GM20000 (cell line): ENCODE measurements at regions not wholly inside any gene's neighbourhood (a gene's known extent, or its start where the extent isn't known, plus 50 kb on each side); places are given as distances from the start of the nearest gene placed in this dataset.

ENCODE experiments used
- DNase-seq: peaks from one replicate; pipeline ENCODE4 v3.0.0; 2012; ENCODE audit warnings: low spot score
- TF ChIP-seq, protein P1 (sequence below): IDR thresholded peaks from 2 replicates; pipeline ENCODE4 v1.5.1; 2012; ENCODE audit warnings: mild to moderate bottlenecking, control low read depth; ENCODE audit errors: extremely low read depth, missing control alignments

DNA sequence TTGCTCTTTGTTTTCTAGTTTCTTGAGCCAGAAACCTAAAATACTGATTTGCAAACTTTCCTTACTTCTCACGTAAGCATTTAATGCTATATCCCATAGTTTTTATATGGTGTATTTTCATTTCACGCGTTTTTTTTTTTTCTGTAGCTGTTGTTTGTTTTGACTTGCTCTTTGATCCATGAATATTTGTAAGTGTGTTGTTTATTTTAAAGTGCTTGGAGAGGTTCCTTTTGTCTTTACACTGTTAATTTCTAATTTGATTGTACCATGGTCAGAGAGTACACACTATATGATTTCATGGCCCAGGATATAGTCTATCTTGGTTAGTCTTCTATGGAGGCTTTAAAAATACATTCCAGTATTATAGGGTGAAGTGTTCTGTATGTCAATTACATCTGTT, 84.8 kb upstream of the RNF217 start:
- TF ChIP-seq, protein P1, sequence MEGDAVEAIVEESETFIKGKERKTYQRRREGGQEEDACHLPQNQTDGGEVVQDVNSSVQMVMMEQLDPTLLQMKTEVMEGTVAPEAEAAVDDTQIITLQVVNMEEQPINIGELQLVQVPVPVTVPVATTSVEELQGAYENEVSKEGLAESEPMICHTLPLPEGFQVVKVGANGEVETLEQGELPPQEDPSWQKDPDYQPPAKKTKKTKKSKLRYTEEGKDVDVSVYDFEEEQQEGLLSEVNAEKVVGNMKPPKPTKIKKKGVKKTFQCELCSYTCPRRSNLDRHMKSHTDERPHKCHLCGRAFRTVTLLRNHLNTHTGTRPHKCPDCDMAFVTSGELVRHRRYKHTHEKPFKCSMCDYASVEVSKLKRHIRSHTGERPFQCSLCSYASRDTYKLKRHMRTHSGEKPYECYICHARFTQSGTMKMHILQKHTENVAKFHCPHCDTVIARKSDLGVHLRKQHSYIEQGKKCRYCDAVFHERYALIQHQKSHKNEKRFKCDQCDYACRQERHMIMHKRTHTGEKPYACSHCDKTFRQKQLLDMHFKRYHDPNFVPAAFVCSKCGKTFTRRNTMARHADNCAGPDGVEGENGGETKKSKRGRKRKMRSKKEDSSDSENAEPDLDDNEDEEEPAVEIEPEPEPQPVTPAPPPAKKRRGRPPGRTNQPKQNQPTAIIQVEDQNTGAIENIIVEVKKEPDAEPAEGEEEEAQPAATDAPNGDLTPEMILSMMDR: no peak
- no peak for DNase-seq

- DNase-seq: no peak
- TF ChIP-seq, protein P1: no peak
These were observed 82.9 kb upstream of the RNF217 start for GRCh38 chr6:124879110-124879991.

- DNase-seq: no peak
- TF ChIP-seq, protein P1: no peak
These were observed 82.3 kb upstream of the RNF217 start for GRCh38 chr6:124879992-124880355.

GRCh38 chr6:124881898-124882578, 80.2 kb upstream of the RNF217 start:
- DNase-seq: no peak
- TF ChIP-seq, protein P1: no peak

- TF ChIP-seq, protein P1: no peak
- no peak for DNase-seq
These were observed 79.5 kb upstream of the RNF217 start for GRCh38 chr6:124882579-124883393.

DNA sequence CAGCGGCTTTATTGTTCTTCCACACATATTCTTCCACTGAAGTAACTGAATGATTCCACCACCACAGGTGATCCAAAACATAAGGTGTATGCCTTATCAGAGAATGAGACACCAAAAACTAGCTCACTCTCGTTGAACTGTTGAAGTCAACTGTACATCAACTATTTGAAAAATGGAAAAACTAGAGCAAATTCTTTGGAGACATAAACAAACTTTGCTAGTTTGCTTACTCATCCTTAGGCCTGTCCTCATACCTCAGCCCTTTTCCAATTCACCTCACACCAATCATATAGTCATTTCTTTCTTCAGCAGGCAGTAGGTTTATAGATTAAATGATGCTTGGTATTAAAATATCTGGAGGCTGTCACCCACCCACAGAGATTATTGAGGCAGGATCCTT, 77.1 kb upstream of the RNF217 start:
- TF ChIP-seq, protein P1: no peak

More for the DNA sequence above, 77.1 kb upstream of the RNF217 start:
- no peak for DNase-seq
